ENCODE measurements at regions not wholly inside any gene's neighbourhood (a gene's known extent, or its start where the extent isn't known, plus 50 kb on each side); places are given as distances from the start of the nearest gene placed in this dataset. TPM values are rescaled to one million over a fixed set of nuclear protein-coding genes. Genes with fewer than 3 reads are reported as not detected.
"Not testable (repeated sequence)": the region's sequence is repeated elsewhere in the genome, so short reads cannot be mapped to it uniquely, and the experiment has no call there.

GRCh38 chr10:38605153-38605661 is 511.1 kb downstream of the ZNF37A start (continued):
- TF ChIP-seq STAT1 (IDR thresholded peaks at IDR 0.05; ENCODE audit: unreplicated experiment) (no peak), EZH2phosphoT487 (IDR thresholded peaks at IDR 0.05; ENCODE audit: unreplicated experiment) (no peak), EZH2 (IDR thresholded peaks at IDR 0.05; ENCODE audit: low read depth, unreplicated experiment) (no peak), ZNF114 (CRISPR knock-in tag; IDR thresholded peaks at IDR 0.05) (no peak), JUNB (IDR thresholded peaks at IDR 0.05; ENCODE audit: unreplicated experiment) (no peak)

- H3K4me1 Mint-ChIP-seq; H3F3A ChIP-seq (replicated peaks; ENCODE audit: low read depth); H3K4me2 ChIP-seq; DNase-seq (ENCODE audit: low spot score); H3K79me2 ChIP-seq (replicated peaks; ENCODE audit: insufficient read depth); H3K27me3 ChIP-seq (ENCODE audit: insufficient read depth); H3K27me3 Mint-ChIP-seq (ENCODE audit: insufficient read depth, low read depth, poor library complexity); ATAC-seq; H3K4me1 ChIP-seq (ENCODE audit: insufficient read depth); H3K9me2 ChIP-seq (ENCODE audit: insufficient read depth); H4K20me1 ChIP-seq (replicated peaks; ENCODE audit: insufficient read depth); H3K4me3 ChIP-seq; H3K36me3 ChIP-seq (ENCODE audit: insufficient read depth); H3K27ac Mint-ChIP-seq; H3K4me3 Mint-ChIP-seq; H3K27ac ChIP-seq (ENCODE audit: low read depth); H2AFZ ChIP-seq: not testable (repeated sequence)
- peaks cover 24% of the 10 kb centered on the region; the same call in 2 of the 3 replicates for H3K36me3 Mint-ChIP-seq (ENCODE audit: low read depth)
- peaks cover 84% of the 10 kb centered on the region for H3K9me3 Mint-ChIP-seq
These were observed 521.5 kb downstream of the ZNF37A start for GRCh38 chr10:38615596-38615995.

- not testable (repeated sequence) for H3K9me2 ChIP-seq (ENCODE audit: insufficient read depth); H3K27me3 Mint-ChIP-seq (ENCODE audit: insufficient read depth, low read depth, poor library complexity); H3F3A ChIP-seq (replicated peaks; ENCODE audit: low read depth); H2AFZ ChIP-seq; H3K36me3 Mint-ChIP-seq (ENCODE audit: low read depth); DNase-seq (ENCODE audit: low spot score); H3K4me3 ChIP-seq; H3K27me3 ChIP-seq (ENCODE audit: insufficient read depth); H3K4me2 ChIP-seq; H3K4me1 Mint-ChIP-seq; H3K27ac Mint-ChIP-seq; H3K36me3 ChIP-seq (ENCODE audit: insufficient read depth); H3K79me2 ChIP-seq (replicated peaks; ENCODE audit: insufficient read depth); H3K4me1 ChIP-seq (ENCODE audit: insufficient read depth); ATAC-seq; H4K20me1 ChIP-seq (replicated peaks; ENCODE audit: insufficient read depth); H3K4me3 Mint-ChIP-seq; H3K27ac ChIP-seq (ENCODE audit: low read depth)
- peaks cover 74% of the 10 kb centered on the region for H3K9me3 Mint-ChIP-seq
These were observed 525.7 kb downstream of the ZNF37A start for GRCh38 chr10:38619831-38620230.

GRCh38 chr10:38635650-38636049 is 541.5 kb downstream of the ZNF37A start:
- H2AFZ ChIP-seq; ATAC-seq; H3F3A ChIP-seq (replicated peaks; ENCODE audit: low read depth); DNase-seq (ENCODE audit: low spot score); H3K27ac Mint-ChIP-seq; H3K4me1 ChIP-seq (ENCODE audit: insufficient read depth); H3K79me2 ChIP-seq (replicated peaks; ENCODE audit: insufficient read depth); H3K27ac ChIP-seq (ENCODE audit: low read depth); H3K27me3 ChIP-seq (ENCODE audit: insufficient read depth); H3K36me3 ChIP-seq (ENCODE audit: insufficient read depth); H3K27me3 Mint-ChIP-seq (ENCODE audit: insufficient read depth, low read depth, poor library complexity); H3K4me3 Mint-ChIP-seq; H3K4me3 ChIP-seq; H4K20me1 ChIP-seq (replicated peaks; ENCODE audit: insufficient read depth); H3K4me1 Mint-ChIP-seq; H3K9me2 ChIP-seq (ENCODE audit: insufficient read depth); H3K4me2 ChIP-seq; H3K36me3 Mint-ChIP-seq (ENCODE audit: low read depth): not testable (repeated sequence)
- H3K9me3 Mint-ChIP-seq, result peaks cover 46% of the 10 kb centered on the region

Small RNA genes in the stretch of these regions (small RNA-seq; reads per million reads assigned to genes)
- not detected for gene AL133173.2 (ENCODE audit: low replicate concordance)
